GM10248 (cell line): ENCODE measurements at regions not wholly inside any gene's neighbourhood (a gene's known extent, or its start where the extent isn't known, plus 50 kb on each side); places are given as distances from the start of the nearest gene placed in this dataset.
"Not testable (repeated sequence)": the region's sequence is repeated elsewhere in the genome, so short reads cannot be mapped to it uniquely, and the experiment has no call there.

Experiments
- CTCF ChIA-PET: fragments of 300-600 bp; sonication (Branson Sonifier 250); formaldehyde crosslinking; extraction: SDS; loops from one replicate; lab custom pipeline; 2021; ENCODE audit warnings: antibody characterized with exemption; lab: Yijun Ruan, JAX
- POLR2A ChIA-PET: fragments of 350-650 bp; sonication (Branson Sonifier 250); formaldehyde crosslinking; extraction: SDS; loops from one replicate; lab custom pipeline; 2020; ENCODE audit warnings: antibody characterized with exemption; lab: Yijun Ruan, JAX
- DNase-seq: peaks from one replicate; pipeline ENCODE4 v3.0.0; 2012; ENCODE audit errors: extremely low spot score
- CTCF ChIP-seq: IDR thresholded peaks from 2 replicates; pipeline ENCODE4 v1.5.1; 2012; ENCODE audit warnings: mild to moderate bottlenecking, low read depth; ENCODE audit errors: extremely low read depth, missing control alignments, control extremely low read depth

DNA sequence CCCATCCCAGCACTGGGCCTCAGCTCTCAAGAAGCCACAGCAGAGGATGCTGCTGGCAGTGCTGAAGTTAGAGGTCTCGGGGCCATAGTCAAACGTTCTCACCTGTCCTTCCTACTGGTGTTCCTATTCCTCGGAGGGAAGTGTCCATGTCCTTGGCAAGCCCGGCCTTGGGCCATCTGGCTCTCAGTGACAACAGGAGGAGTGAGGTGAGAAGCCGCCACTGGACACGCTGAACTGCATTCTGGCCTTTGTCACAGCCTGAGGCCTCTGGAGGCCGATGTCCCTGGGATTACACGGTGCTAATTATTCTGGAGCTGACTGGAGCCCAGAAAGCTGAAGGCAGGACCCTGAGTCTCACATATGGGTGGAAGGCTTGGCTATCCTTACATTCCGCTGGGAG, 92.5 kb downstream of the OLFM1 start:
- no peak for TF ChIP-seq CTCF
- CTCF ChIA-PET: no interaction called here
- no peak for DNase-seq
- POLR2A ChIA-PET: no interaction called here

DNA sequence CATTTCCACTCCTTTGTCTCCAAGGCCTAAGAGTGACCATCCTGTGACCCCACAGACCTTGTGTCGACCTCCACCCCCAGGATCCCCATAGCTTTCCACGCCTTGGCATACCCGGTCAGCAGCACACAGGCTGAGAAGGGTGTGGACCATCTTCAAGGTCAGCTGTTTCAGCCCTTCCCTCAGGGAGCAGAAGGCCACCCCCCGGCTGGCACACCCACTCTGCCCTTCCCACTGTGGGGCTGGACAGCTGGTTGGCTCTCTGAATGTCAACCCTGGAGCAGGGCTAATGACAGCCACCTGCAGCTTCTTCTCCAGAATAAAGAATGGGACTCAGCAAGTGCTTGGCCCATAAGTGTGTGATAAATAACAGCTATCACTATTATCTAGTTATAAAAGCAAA, 93.1 kb downstream of the OLFM1 start:
- no peak for TF ChIP-seq CTCF
- ChIA-PET CTCF (no interaction called here), POLR2A (no interaction called here)
- no peak for DNase-seq

DNA sequence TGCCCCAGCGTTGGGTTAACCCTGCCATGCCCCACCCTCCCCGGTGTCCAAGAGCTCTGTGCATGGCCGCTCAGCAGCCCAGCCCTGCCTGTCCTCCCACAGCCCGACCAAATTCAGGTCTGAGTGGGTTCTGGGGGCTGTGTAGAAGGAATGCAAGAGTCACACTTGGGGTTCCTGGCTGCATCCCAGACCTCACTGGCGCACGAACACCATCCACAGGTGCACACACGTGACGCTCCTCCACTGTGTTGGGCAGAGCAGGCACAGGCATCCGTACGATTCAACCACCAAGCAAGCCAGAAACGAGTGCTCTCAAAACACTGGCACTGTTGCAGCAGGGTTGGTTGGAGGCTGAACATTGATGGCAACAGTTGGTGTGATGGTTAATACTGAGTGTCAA, 93.9 kb downstream of the OLFM1 start:
- TF ChIP-seq CTCF: no peak
- ChIA-PET POLR2A (no interaction called here), CTCF (no interaction called here)
- DNase-seq: no peak

DNA sequence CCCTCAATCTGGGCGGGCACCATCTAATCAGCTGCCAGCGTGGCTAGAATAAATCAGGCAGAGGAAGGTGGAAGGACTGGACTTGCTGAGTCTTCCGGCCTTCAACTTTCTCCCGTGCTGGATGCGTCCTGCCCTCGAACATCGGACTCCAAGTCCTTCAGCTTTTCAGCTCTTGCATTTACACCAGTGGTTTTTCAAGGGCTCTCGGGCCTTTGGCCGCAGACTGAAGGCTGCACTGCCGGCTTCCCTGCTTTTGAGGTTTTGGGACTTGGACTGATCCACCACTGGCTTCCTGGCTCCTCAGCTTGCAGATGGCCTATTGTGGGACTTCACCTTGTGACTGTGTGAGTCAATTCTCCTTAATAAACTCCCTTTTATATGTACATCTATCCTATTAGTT, 94.4 kb downstream of the OLFM1 start:
- POLR2A ChIA-PET, CTCF ChIA-PET, DNase-seq: not testable (repeated sequence)

GRCh38 chr9:135183069-135183468, 95.6 kb downstream of the OLFM1 start:
- TF ChIP-seq CTCF: no peak
- ChIA-PET POLR2A (no interaction called here), CTCF (no interaction called here)
- no peak for DNase-seq

- no peak for TF ChIP-seq CTCF
- DNase-seq: no peak
- ChIA-PET CTCF (no interaction called here), POLR2A (no interaction called here)
Measured at GRCh38 chr9:135183528-135184180, 96.2 kb downstream of the OLFM1 start.

DNA sequence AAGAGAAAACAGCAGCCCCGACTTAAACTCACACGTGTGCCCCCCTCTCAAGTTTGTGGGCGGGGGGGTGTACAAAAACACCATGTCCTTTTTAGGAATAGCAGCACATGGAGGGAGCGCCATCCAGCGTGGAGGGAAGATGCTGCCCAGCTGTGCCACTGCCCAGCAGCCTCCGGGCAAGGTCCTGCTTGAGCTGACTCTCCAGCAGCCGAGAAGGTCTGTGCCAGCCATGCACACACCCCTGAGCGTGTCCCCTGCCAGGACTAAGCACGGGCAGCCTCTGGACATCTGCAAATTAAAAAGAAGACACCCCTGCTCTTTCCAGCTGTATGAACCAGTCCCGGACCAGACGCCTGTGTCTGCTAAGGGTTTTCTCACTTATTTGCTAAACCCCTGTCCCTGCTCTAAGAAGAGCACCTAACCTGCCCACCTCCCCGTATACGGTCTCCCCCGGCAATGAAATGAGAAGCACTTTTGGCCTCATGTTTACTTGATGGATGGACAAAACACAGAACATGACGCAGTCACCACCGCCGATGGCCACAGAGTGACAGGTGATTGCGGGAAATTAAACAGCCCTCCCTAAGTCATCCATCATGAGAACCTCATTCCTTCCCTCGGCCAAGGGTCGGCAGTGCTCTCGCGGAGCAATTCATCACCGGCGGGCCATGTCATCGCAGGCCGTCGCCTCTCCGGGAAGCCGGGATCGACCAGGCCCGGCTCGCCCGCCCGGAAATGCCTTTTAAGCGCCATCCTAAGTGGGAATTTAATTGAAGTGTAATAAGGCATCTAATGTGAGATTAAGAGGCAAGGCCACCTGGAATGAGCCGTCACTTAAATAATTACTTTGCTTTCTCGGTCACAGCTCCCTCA, 96.9 kb downstream of the OLFM1 start:
- CTCF ChIA-PET: no interaction called here

More for the DNA sequence above, 96.9 kb downstream of the OLFM1 start:
- TF ChIP-seq CTCF: no peak
- POLR2A ChIA-PET: no interaction called here
- DNase-seq: no peak
